ENCODE measurements at regions not wholly inside any gene's neighbourhood (a gene's known extent, or its start where the extent isn't known, plus 50 kb on each side); places are given as distances from the start of the nearest gene placed in this dataset.

DNA sequence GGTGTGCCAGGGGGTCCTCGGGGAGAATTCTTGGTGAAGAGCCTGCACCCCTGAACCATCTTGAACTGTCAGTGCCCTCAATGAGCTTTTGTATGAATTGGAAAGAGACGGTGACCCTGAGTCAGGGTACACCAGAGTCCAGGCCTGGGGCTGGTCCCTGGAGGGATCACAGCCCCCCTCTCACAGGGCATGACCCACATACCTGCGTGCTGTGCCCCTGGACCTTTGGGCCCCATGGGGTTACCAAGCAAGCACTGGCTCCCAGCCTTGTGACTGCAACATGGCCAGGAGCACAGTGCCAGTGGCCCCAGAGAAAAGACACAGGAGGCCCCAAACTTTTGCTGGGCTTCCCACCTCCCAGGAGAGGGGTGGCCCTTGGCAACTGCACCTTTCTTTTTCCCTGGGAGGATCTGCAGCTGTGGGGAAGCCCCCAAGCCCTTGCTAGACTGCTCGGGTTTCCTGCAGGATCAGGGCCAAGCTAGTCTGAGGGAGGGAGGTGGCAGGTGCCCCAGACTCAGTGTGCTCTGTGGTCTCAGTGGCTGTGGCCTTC, 153.5 kb downstream of the ZNF248 start:
- DNase-seq (ENCODE audit: insufficient read length, low spot score) (no peak), FAIRE-seq (no peak)
- TF ChIP-seq, protein P1, sequence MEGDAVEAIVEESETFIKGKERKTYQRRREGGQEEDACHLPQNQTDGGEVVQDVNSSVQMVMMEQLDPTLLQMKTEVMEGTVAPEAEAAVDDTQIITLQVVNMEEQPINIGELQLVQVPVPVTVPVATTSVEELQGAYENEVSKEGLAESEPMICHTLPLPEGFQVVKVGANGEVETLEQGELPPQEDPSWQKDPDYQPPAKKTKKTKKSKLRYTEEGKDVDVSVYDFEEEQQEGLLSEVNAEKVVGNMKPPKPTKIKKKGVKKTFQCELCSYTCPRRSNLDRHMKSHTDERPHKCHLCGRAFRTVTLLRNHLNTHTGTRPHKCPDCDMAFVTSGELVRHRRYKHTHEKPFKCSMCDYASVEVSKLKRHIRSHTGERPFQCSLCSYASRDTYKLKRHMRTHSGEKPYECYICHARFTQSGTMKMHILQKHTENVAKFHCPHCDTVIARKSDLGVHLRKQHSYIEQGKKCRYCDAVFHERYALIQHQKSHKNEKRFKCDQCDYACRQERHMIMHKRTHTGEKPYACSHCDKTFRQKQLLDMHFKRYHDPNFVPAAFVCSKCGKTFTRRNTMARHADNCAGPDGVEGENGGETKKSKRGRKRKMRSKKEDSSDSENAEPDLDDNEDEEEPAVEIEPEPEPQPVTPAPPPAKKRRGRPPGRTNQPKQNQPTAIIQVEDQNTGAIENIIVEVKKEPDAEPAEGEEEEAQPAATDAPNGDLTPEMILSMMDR (IDR thresholded peaks at IDR 0.05; ENCODE audit: insufficient read depth, missing control alignments): no peak

DNA sequence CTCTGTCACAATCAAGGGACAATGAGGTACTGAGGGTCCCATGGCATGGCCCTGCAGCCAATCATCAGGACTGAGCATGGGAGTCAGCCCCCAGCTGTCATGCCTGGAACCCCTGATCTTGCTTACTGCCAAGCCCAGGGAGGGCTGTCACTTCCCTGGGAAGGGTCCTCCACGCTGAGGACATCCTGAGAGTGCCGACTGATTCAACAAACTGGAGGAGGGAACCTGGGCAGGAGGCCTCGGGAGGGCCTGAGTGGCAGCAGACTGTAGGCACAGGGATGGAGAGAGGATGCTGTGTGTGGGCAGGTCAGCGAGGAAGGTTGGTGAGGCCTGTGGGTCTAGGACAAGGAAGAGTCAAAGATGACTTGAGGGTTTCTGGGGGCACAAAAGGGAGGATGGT, 154.3 kb downstream of the ZNF248 start:
- TF ChIP-seq, protein P1 (IDR thresholded peaks at IDR 0.05; ENCODE audit: insufficient read depth, missing control alignments): no peak
- DNase-seq (ENCODE audit: insufficient read length, low spot score) (no peak), FAIRE-seq (no peak)

GRCh38 chr10:37701781-37702493, 155.5 kb downstream of the ZNF248 start:
- FAIRE-seq: no peak

GRCh38 chr10:37700886-37701780, 156.3 kb downstream of the ZNF248 start:
- TF ChIP-seq, protein P1 (IDR thresholded peaks at IDR 0.05; ENCODE audit: insufficient read depth, missing control alignments): no peak
- DNase-seq (ENCODE audit: insufficient read length, low spot score) (no peak), FAIRE-seq (no peak)

More at GRCh38 chr10:37701781-37702493, 155.5 kb downstream of the ZNF248 start:
- TF ChIP-seq, protein P1 (IDR thresholded peaks at IDR 0.05; ENCODE audit: insufficient read depth, missing control alignments): no peak
- DNase-seq (ENCODE audit: insufficient read length, low spot score): no peak

GRCh38 chr10:37687581-37687980, 169.8 kb downstream of the ZNF248 start:
- DNase-seq (ENCODE audit: insufficient read length, low spot score): no peak
- TF ChIP-seq, protein P1 (IDR thresholded peaks at IDR 0.05; ENCODE audit: insufficient read depth, missing control alignments): no peak
- no peak for FAIRE-seq

DNA sequence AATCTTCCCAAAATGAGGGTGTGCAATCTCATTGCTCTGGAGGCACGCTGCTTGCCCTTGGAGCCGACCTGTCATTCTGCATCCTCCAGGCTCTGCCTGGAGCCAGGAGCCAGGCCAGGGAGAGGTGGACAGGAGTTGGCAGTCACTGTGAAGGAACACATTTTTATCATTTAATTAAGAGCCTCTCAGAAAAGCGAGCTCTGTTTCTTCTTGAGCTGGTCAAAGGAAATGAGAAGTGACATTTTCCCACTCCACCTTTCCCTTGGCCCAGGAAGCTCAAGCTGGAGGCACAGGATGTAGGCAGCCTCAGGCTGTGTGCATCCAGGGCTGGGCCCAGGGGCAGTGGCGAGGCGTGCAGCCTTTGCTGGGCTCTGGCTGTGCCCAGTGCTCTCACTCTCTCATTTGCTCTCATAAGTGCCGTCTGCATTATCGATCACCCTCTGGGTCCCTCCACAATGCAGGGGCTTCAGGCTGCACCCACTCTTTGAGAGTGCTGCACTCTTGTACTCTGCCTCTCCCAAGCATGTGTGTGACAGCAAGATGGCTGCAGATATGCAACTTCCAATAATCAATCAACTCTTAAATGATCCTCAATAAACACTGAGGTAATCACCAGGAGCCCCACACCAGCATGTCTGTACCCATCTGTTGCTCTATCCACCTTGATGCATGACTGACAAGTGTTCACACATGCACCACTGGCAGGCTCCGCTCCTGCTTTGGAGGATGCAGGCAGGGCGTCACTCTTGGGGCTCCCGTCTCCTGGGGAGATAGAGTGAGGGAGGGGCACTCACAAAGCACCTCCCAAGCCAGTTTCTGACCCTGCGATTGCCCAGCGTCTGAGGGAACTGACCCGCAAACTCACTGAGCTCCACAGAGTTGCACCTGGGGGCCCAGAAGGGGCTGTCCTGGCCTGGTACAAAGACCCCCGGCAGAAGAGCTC, 171.4 kb downstream of the ZNF248 start:
- FAIRE-seq (no peak), DNase-seq (ENCODE audit: insufficient read length, low spot score) (no peak)
- TF ChIP-seq, protein P1 (IDR thresholded peaks at IDR 0.05; ENCODE audit: insufficient read depth, missing control alignments): no peak

All from D721Med (cell line).